HL-60/S4 treated with retinoic acid at 250 ng/mL for 4 days and 3 days (cell line): ENCODE measurements at regions not wholly inside any gene's neighbourhood (a gene's known extent, or its start where the extent isn't known, plus 50 kb on each side); places are given as distances from the start of the nearest gene placed in this dataset.

Experiments used
- in situ Hi-C: fragments of 300-500 bp; cut with MboI; formaldehyde crosslinking; loops from 2 replicates; pipeline ENCODE4 v1.7.0; 2022; ENCODE audit warnings: low sequenced_read_pairs

GRCh38 chr4:27248829-27249228 is 388.2 kb downstream of the STIM2 start:
- in situ Hi-C loops, result no loop called here

- in situ Hi-C loops, result no loop called here
These were observed 391.1 kb downstream of the STIM2 start for GRCh38 chr4:27251771-27252170.

GRCh38 chr4:27267339-27267969 is 406.8 kb downstream of the STIM2 start:
- in situ Hi-C loops, result no loop called here

- in situ Hi-C loops, result no loop called here
These were observed 407.3 kb downstream of the STIM2 start for GRCh38 chr4:27267970-27268355.

GRCh38 chr4:27270435-27270834 is 409.8 kb downstream of the STIM2 start:
- in situ Hi-C loops, result no loop called here

DNA sequence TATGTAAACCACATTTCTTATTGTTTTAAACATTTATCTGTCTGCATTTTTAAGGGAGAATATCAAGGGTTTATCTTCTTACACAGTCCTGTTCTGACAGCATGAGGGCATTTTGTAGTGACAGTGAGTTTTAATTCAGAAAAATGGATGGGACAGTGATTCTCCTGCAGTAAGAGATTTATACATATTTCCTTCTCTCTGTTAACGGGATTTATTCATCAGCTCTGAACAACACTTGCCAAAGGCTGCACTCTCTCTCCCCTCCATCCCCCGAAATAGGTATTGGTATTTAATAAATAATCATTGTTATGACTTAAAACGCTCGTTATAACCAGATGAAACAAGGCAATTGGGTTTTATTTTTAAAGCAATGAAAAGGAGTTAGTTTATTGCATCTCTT is 410.9 kb downstream of the STIM2 start:
- in situ Hi-C loops, result no loop called here

DNA sequence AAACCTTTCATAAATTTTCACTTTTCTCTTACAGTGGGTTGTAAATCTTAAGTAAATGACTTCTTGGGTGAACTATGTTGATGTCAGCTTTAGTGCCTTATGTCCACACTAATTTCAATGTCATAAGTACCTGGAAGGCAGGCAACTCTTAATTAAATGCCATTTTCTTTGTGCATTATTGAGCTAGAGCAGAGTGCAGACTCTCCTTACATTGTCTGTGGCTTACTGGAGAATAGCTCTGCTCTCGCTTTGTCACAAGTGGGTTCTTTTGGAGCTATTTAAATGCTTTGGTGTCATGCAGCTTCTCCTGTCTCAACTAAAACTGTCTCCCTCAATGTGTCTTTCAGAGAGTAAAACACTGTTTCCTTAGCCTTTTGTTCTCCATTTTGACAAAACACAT is 411.6 kb downstream of the STIM2 start:
- in situ Hi-C loops, result no loop called here

DNA sequence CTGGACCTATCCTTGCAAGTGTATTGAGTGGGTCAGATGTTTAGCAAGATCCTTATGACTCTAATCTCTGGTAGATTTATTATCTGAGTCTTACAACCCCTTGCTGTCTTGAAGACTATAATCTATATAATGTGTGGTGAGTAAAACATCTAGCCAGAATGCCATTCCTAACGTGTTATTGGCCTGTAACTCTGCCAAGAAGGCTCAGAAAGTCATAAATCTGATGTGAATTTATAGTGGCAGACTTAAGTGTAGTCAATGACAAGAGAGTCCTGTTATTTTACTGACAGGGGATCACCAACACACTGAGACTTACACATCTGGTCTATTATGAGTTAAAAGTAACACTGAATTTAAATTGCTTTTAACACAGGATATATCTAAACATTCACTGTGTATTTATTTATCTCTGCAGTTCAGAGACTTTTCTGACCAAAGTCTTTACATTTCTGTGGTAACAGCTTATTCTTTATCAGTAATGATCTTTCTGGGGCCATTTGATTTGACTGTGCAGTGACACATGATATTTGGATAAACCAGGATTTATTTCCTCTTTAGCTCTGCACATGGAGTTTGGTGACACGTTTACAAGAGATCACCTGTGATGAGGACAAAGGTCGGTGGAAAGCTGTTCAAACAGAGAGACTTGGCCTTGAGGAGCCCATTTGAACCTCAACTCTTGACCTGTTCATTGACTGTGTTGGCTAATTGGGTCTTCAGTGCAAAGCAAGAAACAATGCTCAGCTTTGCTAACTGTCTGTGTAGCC is 415.8 kb downstream of the STIM2 start:
- in situ Hi-C loops, result no loop called here

GRCh38 chr4:27278615-27279375 is 418.2 kb downstream of the STIM2 start:
- in situ Hi-C loops, result no loop called here

DNA sequence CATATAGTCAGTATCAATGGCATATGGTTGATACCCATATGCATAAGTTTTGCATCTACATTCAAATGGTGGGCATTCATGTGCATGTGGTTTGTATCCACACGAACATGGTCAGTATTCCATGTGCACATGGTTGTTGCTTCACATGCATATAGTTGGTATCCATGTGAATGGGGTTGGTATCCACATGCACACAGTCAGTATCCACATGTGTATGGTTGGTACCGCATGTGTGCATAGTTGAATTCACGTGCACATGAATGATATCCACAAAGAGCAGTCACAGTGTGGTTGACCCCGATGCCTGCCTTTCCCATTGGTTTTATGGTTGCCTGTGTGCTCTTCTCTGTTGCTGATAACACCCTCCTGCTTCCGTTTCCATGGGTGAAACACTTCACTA is 427.9 kb downstream of the STIM2 start:
- in situ Hi-C loops, result no loop called here

- in situ Hi-C loops, result no loop called here
These were observed 429.1 kb downstream of the STIM2 start for GRCh38 chr4:27289704-27290103.

GRCh38 chr4:27293831-27294230 is 433.2 kb downstream of the STIM2 start:
- in situ Hi-C loops, result no loop called here

- in situ Hi-C loops, result loop anchor here (25.0 kb wide), 1 partner anchor 242 kb away; no protein-coding TSS in a partner anchor
These were observed 444.1 kb downstream of the STIM2 start for GRCh38 chr4:27304751-27305150.

GRCh38 chr4:27305246-27305645 is 444.6 kb downstream of the STIM2 start:
- in situ Hi-C loops, result loop anchor here (25.0 kb wide), 1 partner anchor 243 kb away; no protein-coding TSS in a partner anchor

- in situ Hi-C loops, result loop anchor here (25.0 kb wide), 1 partner anchor 246 kb away; no protein-coding TSS in a partner anchor
These were observed 447.7 kb downstream of the STIM2 start for GRCh38 chr4:27308379-27308778.

GRCh38 chr4:27315625-27316024 is 455.0 kb downstream of the STIM2 start:
- in situ Hi-C loops, result loop anchor here (25.0 kb wide), 1 partner anchor 253 kb away; no protein-coding TSS in a partner anchor

DNA sequence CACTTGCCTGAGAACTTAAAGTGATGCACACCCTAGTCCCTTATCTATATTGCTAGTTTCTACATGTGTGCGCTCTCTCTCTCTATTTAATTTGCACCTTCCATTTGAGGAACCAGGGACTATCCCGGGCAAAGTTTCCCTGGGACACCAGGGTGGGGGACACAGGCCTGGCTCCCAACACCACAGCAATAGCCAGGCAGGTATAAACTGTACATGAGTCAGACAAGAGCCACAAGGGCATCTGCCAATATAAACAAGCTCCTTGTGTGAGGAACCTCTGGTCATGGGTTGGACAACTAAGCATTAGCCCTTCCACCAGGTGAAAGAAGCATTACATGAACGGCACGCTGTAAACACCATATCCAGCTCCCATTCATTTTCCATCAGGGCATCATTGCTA is 455.5 kb downstream of the STIM2 start:
- in situ Hi-C loops, result loop anchor here (25.0 kb wide), 1 partner anchor 254 kb away; no protein-coding TSS in a partner anchor

- in situ Hi-C loops, result loop anchor here (25.0 kb wide), 1 partner anchor 256 kb away; no protein-coding TSS in a partner anchor
These were observed 458.1 kb downstream of the STIM2 start for GRCh38 chr4:27318740-27319139.

- in situ Hi-C loops, result no loop called here
These were observed 466.4 kb downstream of the STIM2 start for GRCh38 chr4:27326991-27327390.

DNA sequence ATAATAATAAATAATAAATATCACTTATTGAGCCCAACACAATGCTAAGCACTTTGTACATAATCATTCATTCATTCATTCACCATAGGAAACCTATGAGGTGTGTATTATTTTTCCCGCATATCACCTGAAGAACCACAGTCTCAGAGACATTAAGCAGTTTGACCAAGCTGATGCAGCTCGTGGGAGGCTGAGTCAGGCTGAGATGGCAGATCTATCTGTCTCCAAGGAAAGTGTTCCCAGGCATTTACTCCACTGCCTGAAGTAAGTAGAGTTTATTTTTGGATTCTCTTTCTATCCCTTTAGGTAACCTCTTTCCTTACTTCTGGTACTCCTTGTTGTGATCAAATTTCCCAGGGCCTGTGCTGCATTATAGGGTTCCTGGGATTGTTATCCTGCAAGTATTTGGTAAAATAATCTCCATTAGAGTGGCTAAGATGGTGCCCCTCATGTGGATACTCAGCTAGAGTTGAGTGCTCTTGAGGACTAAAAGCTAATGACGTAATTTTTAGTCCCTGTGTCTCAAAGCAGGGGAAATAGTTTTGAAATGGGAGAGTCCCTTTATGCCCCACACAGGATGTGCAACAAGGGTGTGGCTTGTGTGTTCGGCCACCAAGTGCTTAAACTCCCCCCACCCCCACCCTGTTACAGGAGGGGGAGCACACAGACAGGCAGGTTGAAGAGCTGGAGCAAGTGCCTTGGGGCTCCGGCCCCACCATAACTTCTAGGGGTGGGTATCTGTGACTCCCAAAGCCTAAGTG is 467.0 kb downstream of the STIM2 start:
- in situ Hi-C loops, result no loop called here

- in situ Hi-C loops, result no loop called here
These were observed 477.9 kb downstream of the STIM2 start for GRCh38 chr4:27338530-27338929.
